Gastrocnemius medialis (tissue), 4 donors: ENCODE measurements at regions not wholly inside any gene's neighbourhood (a gene's known extent, or its start where the extent isn't known, plus 50 kb on each side); places are given as distances from the start of the nearest gene placed in this dataset.

Source experiments
- CTCF ChIP-seq, 5 experiments: fragments of 450-650 bp in 3 of 5; fragments of 200-600 bp in 2 of 5; sonication (generic) in 2 of 5; IDR thresholded peaks in 4 of 5; conservative IDR thresholded peaks in 1 of 5; 1 replicate in 4 of 5; 2 replicates in 1 of 5; pipeline ENCODE4 v1.5.1; 2016 to 2019; ENCODE audit warnings: antibody characterized with exemption in 5 of 5, mild to moderate bottlenecking in 3 of 5, moderate library complexity in 3 of 5
- POLR2A ChIP-seq, 2 donors: fragments of 450-650 bp; IDR thresholded peaks; one replicate each; pipeline ENCODE4 v1.6.1; 2017; ENCODE audit warnings: antibody characterized with exemption in 2 of 2, mild to moderate bottlenecking in 2 of 2, moderate library complexity in 2 of 2

- TF ChIP-seq CTCF (IDR thresholded peaks at IDR 0.05 in 4 of 5, conservative IDR thresholded peaks at IDR 0.05 in 1 of 5) (no peak), POLR2A (IDR thresholded peaks at IDR 0.05) (no peak)
Observed at GRCh38 chr6:170205126-170205525, 85.8 kb downstream of the DLL1 start.
